Mammary epithelial cell (primary cell): ENCODE measurements at regions not wholly inside any gene's neighbourhood (a gene's known extent, or its start where the extent isn't known, plus 50 kb on each side); places are given as distances from the start of the nearest gene placed in this dataset.

Source experiments
- EZH2 ChIP-seq: IDR thresholded peaks from 2 replicates; pipeline ENCODE4 v1.6.1; 2012; ENCODE audit warnings: low read length, inconsistent platforms, borderline replicate concordance
- TF ChIP-seq, protein P1 (sequence below), 2 donors: IDR thresholded peaks in 1 of 2; conservative IDR thresholded peaks in 1 of 2; 2 replicates each; pipeline ENCODE4 v1.5.1; 2011 to 2012; ENCODE audit warnings: inconsistent platforms in 2 of 2, low read length in 2 of 2, mild to moderate bottlenecking in 2 of 2, control low read depth in 1 of 2, low read depth in 1 of 2; ENCODE audit not compliant: insufficient read depth in 1 of 2; ENCODE audit errors: extremely low read depth in 1 of 2

DNA sequence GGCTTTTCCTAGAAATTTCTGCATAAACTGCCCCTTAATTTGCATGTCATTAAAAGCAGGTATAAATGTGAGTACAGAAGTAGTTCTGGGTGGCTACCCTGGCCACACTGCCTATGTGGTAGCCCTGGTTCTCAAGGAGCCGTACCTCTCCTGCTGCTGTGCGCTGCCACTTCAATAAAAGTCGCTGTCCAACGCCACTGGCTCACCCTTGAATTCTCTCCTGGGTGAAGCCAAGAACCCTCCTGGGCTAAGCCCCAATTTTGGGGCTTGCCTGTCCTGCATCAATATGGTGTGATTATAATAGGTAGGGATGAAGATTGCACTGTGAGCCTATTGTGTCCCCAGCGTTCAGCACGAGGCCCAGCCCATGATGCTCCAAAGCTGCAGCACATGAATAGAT lies 65.6 kb upstream of the C1orf174 start:
- TF ChIP-seq, protein P1, sequence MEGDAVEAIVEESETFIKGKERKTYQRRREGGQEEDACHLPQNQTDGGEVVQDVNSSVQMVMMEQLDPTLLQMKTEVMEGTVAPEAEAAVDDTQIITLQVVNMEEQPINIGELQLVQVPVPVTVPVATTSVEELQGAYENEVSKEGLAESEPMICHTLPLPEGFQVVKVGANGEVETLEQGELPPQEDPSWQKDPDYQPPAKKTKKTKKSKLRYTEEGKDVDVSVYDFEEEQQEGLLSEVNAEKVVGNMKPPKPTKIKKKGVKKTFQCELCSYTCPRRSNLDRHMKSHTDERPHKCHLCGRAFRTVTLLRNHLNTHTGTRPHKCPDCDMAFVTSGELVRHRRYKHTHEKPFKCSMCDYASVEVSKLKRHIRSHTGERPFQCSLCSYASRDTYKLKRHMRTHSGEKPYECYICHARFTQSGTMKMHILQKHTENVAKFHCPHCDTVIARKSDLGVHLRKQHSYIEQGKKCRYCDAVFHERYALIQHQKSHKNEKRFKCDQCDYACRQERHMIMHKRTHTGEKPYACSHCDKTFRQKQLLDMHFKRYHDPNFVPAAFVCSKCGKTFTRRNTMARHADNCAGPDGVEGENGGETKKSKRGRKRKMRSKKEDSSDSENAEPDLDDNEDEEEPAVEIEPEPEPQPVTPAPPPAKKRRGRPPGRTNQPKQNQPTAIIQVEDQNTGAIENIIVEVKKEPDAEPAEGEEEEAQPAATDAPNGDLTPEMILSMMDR (conservative IDR thresholded peaks at IDR 0.05 in 1 of 2, IDR thresholded peaks at IDR 0.05 in 1 of 2; ENCODE audit: extremely low read depth in 1 of 2, insufficient read depth in 1 of 2, low read depth in 1 of 2, low read length in 2 of 2) = no peak
- TF ChIP-seq EZH2 = no peak
